ENCODE measurements at regions not wholly inside any gene's neighbourhood (a gene's known extent, or its start where the extent isn't known, plus 50 kb on each side); places are given as distances from the start of the nearest gene placed in this dataset.

- no peak overlapping the region for H3K9ac ChIP-seq (ENCODE audit: low read length)
- H3K4me3 ChIP-seq (ENCODE audit: low read length) = no peak overlapping the region
- H3K27ac ChIP-seq (ENCODE audit: low read length) = no peak overlapping the region
- H3K4me2 ChIP-seq (ENCODE audit: low read length) = no peak overlapping the region
- peaks cover 26% of the 10 kb centered on the region for H3K4me1 ChIP-seq (ENCODE audit: low read length)
- H2AFZ ChIP-seq (ENCODE audit: low read depth, low read length) = no peak overlapping the region
- no peaks in the 10 kb centered on the region for H3K79me2 ChIP-seq (ENCODE audit: low read length)
- H3K27me3 ChIP-seq (ENCODE audit: low read depth, low read length) = peaks cover 64% of the 10 kb centered on the region
- H4K20me1 ChIP-seq (ENCODE audit: insufficient read depth, low read length) = no peaks in the 10 kb centered on the region
- H3K36me3 ChIP-seq (replicated peaks; ENCODE audit: low read depth, low read length) = no peaks in the 10 kb centered on the region
- H3K9me3 ChIP-seq (ENCODE audit: insufficient read depth, low read length) = 0 out of 2 replicates have a peak, but pooled peaks cover 3% of the 10 kb centered on the region
- TF ChIP-seq EZH2phosphoT487 (IDR thresholded peaks at IDR 0.05; ENCODE audit: low read depth) = no peak
- TF ChIP-seq CTCF (IDR thresholded peaks at IDR 0.05; ENCODE audit: low read depth, low read length) = no peak
Measured at GRCh38 chr3:34067536-34068051, 269.2 kb downstream of the PDCD6IP start.

- Histone ChIP-seq H3K4me3 (ENCODE audit: low read length) (no peak overlapping the region), H3K27me3 (ENCODE audit: low read depth, low read length) (peaks cover 64% of the 10 kb centered on the region), H3K36me3 (replicated peaks; ENCODE audit: low read depth, low read length) (no peaks in the 10 kb centered on the region), H3K9ac (ENCODE audit: low read length) (no peak overlapping the region), H3K4me2 (ENCODE audit: low read length) (no peak overlapping the region), H4K20me1 (ENCODE audit: insufficient read depth, low read length) (no peaks in the 10 kb centered on the region), H3K9me3 (ENCODE audit: insufficient read depth, low read length) (no peaks in the 10 kb centered on the region), H3K79me2 (ENCODE audit: low read length) (no peaks in the 10 kb centered on the region), H2AFZ (ENCODE audit: low read depth, low read length) (no peak overlapping the region), H3K4me1 (ENCODE audit: low read length) (peaks cover 35% of the 10 kb centered on the region), H3K27ac (ENCODE audit: low read length) (no peak overlapping the region)
- TF ChIP-seq EZH2phosphoT487 (IDR thresholded peaks at IDR 0.05; ENCODE audit: low read depth) (no peak), CTCF (IDR thresholded peaks at IDR 0.05; ENCODE audit: low read depth, low read length) (no peak)
Measured at GRCh38 chr3:34068505-34068904, 270.1 kb downstream of the PDCD6IP start.

GRCh38 chr3:34070831-34071585 is 272.6 kb downstream of the PDCD6IP start:
- H3K4me3 ChIP-seq (ENCODE audit: low read length) = peak overlapping the region; percentile 28
- peaks cover 44% of the 10 kb centered on the region for H3K4me1 ChIP-seq (ENCODE audit: low read length)
- H3K9ac ChIP-seq (ENCODE audit: low read length) = no peak overlapping the region
- H3K9me3 ChIP-seq (ENCODE audit: insufficient read depth, low read length) = no peaks in the 10 kb centered on the region
- TF ChIP-seq EZH2phosphoT487 (IDR thresholded peaks at IDR 0.05; ENCODE audit: low read depth) (no peak; the same call in 1 of the 2 replicates), CTCF (IDR thresholded peaks at IDR 0.05; ENCODE audit: low read depth, low read length) (no peak)
- H2AFZ ChIP-seq (ENCODE audit: low read depth, low read length) = no peak overlapping the region
- H3K27me3 ChIP-seq (ENCODE audit: low read depth, low read length) = peaks cover 59% of the 10 kb centered on the region
- no peaks in the 10 kb centered on the region for H3K79me2 ChIP-seq (ENCODE audit: low read length)
- H3K4me2 ChIP-seq (ENCODE audit: low read length) = peak overlapping the region; percentile 73
- no peak overlapping the region for H3K27ac ChIP-seq (ENCODE audit: low read length)
- no peaks in the 10 kb centered on the region for H4K20me1 ChIP-seq (ENCODE audit: insufficient read depth, low read length)
- H3K36me3 ChIP-seq (replicated peaks; ENCODE audit: low read depth, low read length) = no peaks in the 10 kb centered on the region

GRCh38 chr3:34072297-34072696 is 273.9 kb downstream of the PDCD6IP start:
- Histone ChIP-seq H3K9me3 (ENCODE audit: insufficient read depth, low read length) (no peaks in the 10 kb centered on the region), H3K4me3 (ENCODE audit: low read length) (no peak overlapping the region), H2AFZ (ENCODE audit: low read depth, low read length) (no peak overlapping the region), H3K4me2 (ENCODE audit: low read length) (peak overlapping the region; percentile 73), H3K9ac (ENCODE audit: low read length) (no peak overlapping the region), H3K79me2 (ENCODE audit: low read length) (no peaks in the 10 kb centered on the region), H3K27ac (ENCODE audit: low read length) (no peak overlapping the region), H4K20me1 (ENCODE audit: insufficient read depth, low read length) (no peaks in the 10 kb centered on the region), H3K36me3 (replicated peaks; ENCODE audit: low read depth, low read length) (no peaks in the 10 kb centered on the region), H3K27me3 (ENCODE audit: low read depth, low read length) (peaks cover 59% of the 10 kb centered on the region), H3K4me1 (ENCODE audit: low read length) (peaks cover 47% of the 10 kb centered on the region)
- TF ChIP-seq CTCF (IDR thresholded peaks at IDR 0.05; ENCODE audit: low read depth, low read length) (no peak), EZH2phosphoT487 (IDR thresholded peaks at IDR 0.05; ENCODE audit: low read depth) (no peak)
